Stimulated activated CD8-positive, alpha-beta memory T cell treated with anti-CD3 and anti-CD28 coated beads, Interleukin-4, amount 100 ng/mL, for 24 hours (primary cell): ENCODE measurements at regions not wholly inside any gene's neighbourhood (a gene's known extent, or its start where the extent isn't known, plus 50 kb on each side); places are given as distances from the start of the nearest gene placed in this dataset.

Source experiments
- DNase-seq: peaks from one replicate; pipeline ENCODE4 v3.0.0-alpha.2; 2020; ENCODE audit warnings: low read depth

DNA sequence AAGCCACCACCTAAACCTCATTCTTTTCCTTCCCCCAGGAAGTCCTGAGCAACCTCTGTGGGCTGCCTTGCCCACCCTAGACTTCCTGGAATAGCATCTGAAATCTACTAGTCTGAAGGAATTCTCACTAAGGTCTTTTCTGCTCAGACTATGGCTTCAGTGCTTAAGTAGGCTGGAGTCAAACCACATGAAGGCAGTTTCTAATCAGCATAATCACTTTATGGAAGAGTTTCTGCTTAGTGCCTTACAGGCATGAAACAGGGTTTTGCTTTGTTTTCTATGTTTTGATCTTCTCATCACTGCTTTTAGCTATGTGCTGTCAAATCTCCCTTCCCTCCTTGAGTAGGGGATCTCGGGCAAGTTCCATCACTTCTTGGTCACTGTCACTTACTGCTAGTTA, 117.7 kb downstream of the WT1 start:
- no peak for DNase-seq

DNA sequence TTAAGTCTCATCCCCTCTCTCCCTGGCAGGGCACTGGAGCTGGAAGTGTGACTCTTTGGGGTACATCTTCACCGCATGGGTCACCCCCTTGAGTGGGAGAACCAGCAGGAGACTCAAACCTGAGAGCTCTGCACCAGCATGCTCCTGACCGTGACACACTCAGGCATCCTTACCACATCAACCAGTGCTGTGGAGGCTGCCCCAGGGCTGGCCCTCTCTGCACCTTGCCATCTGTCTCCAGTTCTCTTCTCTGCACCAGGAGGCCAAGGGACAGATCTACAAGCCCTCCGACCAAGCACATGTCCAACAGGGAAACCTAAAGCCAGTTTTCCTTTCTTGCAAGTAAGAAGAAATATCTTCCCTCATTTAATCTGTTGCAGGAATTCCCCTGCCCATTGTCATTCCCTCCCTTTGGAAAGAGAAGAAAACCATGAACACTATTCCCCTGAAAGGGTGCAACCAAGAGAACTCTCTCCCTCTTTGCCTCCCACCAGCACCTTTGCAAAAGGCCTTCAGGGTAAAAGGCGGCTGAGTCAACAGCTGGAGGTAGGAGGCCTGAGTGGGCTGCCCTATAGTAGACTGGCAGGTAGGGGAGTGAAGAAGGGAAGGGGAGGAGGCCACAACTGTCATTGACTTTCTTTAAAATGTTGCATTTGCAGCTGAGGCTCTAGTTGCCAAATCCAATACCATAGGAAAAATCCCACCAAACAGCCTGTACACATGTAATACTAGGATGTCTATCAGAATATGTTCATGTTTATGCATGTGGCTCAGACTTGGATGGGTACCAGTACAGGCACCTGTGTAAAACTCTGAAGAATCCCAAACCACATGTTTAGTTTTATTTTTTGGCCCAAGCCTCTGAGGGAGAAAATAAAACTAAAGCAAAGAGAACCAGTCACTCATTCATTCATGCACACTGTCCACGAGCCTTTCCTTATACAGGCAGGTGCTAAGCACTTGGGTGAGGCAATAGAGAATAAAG, 117.0 kb downstream of the WT1 start:
- no peak for DNase-seq

DNA sequence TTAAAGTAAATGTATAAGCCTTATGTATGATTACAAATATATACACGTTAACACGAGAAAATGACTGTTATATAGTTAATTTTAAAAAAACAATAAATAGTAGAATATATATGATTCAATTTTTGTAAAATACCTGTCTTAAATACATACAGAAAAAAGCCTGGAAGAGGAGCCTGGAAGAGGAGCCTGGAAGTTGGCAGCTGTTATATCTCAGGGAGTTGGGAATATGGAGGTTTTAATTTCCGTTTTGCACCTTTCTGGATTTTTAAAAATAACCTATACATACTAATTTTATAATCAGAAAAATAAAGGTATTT, 111.6 kb downstream of the WT1 start:
- DNase-seq: no peak

DNA sequence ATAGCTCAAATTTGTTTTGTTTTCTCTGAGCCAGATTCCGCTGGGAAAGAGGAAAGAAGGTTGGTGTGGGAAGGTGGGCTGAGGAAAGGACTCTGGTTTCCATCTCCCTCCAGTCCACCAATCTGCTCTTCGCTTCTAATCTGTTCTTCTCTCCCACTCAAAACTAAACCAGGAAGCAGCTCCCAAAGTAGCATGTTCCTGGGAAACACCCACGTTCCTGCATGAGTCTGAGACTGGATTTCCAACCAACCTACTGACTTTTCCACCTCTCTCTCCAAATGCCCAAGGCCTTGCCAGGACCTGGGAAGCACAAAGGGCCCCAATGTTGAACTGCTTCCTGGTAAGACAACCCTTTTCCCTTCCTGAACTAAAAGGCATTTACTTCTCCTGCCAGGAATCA, 110.2 kb downstream of the WT1 start:
- DNase-seq: no peak

DNA sequence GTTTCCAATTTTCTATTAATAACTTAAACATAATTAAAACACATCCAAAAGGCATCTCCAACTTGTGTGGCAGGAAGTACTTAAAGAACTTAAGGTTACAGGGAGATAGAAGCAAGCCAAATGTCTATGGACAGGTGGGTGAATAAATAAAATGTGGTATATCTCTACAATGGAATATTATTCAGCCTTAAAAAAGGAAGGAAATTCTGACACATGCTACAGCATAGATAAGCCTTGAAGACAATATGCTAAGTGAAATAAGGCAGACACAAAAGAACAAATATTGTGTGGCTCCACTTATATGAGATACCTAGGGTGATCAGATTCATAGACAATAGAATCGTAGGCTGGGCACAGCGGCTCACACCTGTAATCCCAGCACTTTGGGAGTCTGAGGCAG, 109.6 kb downstream of the WT1 start:
- no peak for DNase-seq

DNA sequence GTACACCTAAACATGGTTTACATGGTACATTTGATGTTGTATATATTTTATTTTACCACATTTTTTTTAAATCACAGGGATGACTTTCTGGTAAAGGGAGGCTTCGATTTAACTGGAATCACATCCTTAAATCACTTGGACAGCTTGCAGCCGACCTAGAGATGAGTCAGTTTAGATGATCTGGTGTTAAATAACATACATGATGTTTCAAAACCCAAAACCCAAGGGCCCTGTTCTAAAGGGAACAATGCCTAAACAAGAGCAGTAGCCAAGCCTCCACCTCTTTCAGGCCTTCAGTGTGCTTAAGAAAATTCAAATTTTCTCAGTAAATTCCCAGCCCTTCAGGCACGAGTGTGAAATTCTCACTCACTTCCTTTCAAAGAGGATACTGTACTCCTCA, 108.8 kb downstream of the WT1 start:
- no peak for DNase-seq

DNA sequence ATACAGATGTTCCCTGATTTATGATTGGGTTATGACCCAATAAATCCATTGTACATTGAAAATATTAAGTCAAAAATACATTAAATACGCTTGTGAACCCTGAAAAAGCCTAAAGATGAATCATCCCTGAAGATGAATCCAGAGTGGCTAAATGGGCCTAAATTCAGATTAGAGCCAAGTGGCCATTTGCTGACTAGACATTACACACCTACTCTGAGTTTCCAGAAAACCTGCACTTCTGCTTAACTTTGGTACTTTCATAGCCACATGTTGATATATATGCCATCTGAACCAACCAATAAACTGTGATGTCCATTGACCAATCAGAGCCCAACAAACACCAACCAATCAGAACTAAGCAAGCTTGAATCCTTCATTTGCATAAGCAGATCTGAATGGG, 106.9 kb downstream of the WT1 start:
- DNase-seq: no peak

DNA sequence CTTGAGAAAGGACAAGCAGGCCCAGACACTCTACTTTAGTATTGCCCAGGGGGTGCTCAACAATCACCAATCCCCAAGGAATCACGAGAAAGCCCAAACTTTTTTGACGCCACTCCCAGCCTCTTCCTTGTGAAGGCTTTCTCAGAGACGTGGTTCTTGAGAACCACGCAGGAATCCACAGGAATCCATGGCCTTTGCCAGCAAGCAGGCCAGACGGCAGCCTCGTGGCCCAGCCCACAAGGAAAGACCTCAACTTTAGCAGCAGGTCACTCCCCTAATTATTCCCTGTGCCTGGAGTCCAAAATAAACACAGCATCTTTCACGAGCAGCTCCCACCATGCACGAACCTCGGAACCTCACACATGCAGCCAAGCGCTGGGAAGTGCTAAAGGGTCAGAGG, 104.2 kb downstream of the WT1 start:
- no peak for DNase-seq

DNA sequence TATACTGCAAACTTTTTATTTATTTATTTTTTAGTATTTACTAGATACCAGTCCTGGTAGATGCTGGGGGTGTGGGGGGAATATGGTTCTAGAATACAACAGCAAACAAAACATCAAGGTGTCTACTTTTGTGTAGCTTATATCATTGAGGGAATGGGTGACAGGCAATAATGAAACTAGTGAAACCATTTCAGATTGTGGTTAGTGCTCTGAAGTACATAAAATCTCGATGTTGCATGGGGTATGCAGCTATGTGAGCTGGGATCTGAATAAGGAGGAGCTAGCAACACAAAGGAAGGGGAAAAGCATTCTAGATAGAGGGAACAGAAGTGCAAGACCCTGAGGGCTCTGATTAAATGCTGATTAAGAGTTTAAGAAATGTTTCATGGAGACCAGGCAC, 103.5 kb downstream of the WT1 start:
- no peak for DNase-seq

DNA sequence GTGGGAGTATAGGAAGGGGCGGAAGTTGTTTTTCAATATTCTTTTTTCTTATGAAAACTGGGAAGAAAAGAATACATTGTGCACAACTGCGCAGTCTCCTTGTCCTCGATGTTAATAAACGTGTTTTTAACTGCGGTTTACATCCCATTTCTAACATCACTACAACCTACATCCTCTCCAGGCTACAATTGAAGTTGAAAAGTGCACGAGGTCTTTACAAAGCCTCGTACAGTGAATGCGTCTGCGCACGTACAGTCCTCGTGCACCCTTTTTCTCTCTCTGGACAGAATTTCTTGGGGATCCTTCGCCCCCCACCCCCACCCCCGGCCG, 102.4 kb downstream of the WT1 start:
- DNase-seq: no peak

DNA sequence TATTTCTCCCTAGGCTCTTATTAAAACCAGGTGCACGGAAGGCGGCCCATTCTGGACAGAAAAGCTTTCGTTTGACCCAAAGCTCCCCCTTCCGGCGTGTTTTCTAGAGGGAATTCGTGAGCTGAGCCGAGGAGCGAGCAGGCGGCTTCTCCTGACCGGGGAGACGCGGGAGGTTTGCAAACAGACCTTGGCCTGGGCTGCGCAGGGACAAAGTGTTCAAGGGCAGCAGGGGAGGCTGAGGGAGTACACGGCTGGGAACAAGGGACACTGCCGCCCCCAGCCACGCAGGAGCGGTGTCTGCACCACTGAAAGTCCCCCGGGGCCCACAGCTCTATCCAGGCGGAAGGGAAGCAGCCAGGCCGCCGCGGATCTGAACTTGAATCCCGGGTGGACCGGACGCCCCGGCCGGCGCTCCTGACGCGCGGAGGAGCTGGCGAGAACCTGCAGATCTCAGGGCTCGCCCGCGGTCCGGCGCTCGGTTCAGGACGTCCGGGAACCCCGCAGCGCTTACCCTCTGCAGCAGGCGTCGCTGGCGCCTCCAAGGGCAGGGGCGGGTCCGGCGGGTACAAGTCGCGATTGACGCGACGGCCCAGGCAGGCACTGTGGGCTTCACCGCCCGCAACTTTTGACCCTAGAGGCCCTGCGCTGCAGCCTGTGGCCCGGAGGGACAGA, 101.9 kb downstream of the WT1 start:
- peak; percentile 7 for DNase-seq

DNA sequence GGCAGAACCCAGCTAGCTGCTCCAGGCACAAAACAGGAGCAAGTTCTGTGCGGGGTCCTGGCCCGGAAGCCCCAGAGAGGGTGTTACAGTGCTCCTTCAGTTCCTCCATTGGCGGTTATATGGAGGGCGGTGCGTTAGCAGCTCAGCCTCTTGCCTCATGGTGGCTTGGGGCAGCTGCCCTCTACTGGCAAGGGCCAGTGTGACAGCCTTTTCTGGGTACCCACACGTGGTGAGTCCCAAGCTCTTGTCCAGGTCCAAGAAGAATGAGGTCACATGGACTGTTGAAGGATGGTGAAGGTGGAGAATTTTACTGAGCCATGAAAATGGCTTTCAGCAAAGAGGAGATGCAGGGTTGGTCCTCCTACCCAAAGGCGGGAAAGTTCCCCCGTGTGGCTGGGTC, 100.5 kb downstream of the WT1 start:
- DNase-seq: no peak
